K562 (cell line): ENCODE measurements at regions not wholly inside any gene's neighbourhood (a gene's known extent, or its start where the extent isn't known, plus 50 kb on each side); places are given as distances from the start of the nearest gene placed in this dataset.

Source experiments
- CHCHD3 ChIP-seq: fragments of 250-450 bp; sonication (Bioruptor Pico); IDR thresholded peaks from 2 replicates; pipeline ENCODE4 v2.1.2; 2022; ENCODE audit warnings: mild to moderate bottlenecking
- EP300 ChIP-seq: IDR thresholded peaks from 2 replicates; pipeline ENCODE4 v1.6.1; 2012; ENCODE audit warnings: low read length, improper control_type of control experiment
- FOXJ2 ChIP-seq: fragments of 200-800 bp; sonication (Bioruptor generic); IDR thresholded peaks from 2 replicates; pipeline ENCODE4 v1.6.1; 2016; ENCODE audit warnings: missing genetic modification characterization, missing compliant biosample characterization
- HSF4 ChIP-seq: fragments of 250-450 bp; sonication (Bioruptor Pico); IDR thresholded peaks from 2 replicates; pipeline ENCODE4 v2.1.2; 2022; ENCODE audit warnings: mild to moderate bottlenecking, moderate library complexity, borderline replicate concordance
- KDM1A ChIP-seq, 2 experiments: fragments of 450-650 bp; IDR thresholded peaks; 2 replicates each; pipeline ENCODE4 v1.6.1; 2016; ENCODE audit warnings: mild to moderate bottlenecking in 2 of 2
- KLF1 ChIP-seq: fragments of 450-650 bp; IDR thresholded peaks from 2 replicates; pipeline ENCODE4 v1.6.1; 2016; ENCODE audit warnings: missing genetic modification characterization, missing compliant biosample characterization
- NCOA6 ChIP-seq: fragments of 450-650 bp; IDR thresholded peaks from 2 replicates; pipeline ENCODE4 v1.6.1; 2017; ENCODE audit warnings: mild to moderate bottlenecking
- SIN3A ChIP-seq, 2 experiments: fragments of 150-350 bp in 1 of 2; IDR thresholded peaks; 2 replicates each; pipeline ENCODE4 v1.6.1; 2011 to 2016; ENCODE audit warnings: borderline replicate concordance in 2 of 2, low read depth in 2 of 2, low read length in 2 of 2, mild to moderate bottlenecking in 2 of 2, moderate library complexity in 2 of 2; ENCODE audit not compliant: control insufficient read depth in 1 of 2
- VEZF1 ChIP-seq: fragments of 200-800 bp; sonication (Bioruptor generic); IDR thresholded peaks from 2 replicates; pipeline ENCODE4 v1.6.1; 2017; ENCODE audit warnings: missing genetic modification characterization, missing compliant biosample characterization
- ZNF408 ChIP-seq: fragments of 250-450 bp; sonication (Bioruptor Pico); IDR thresholded peaks from 2 replicates; pipeline ENCODE4 v1.4.0; 2020; ENCODE audit warnings: low read depth, mild to moderate bottlenecking, moderate library complexity
- ZNF76 ChIP-seq: fragments of 250-450 bp; sonication (Bioruptor Pico); IDR thresholded peaks from 2 replicates; pipeline ENCODE4 v1.4.0; 2020; ENCODE audit warnings: mild to moderate bottlenecking, moderate library complexity, borderline replicate concordance
- TF ChIP-seq, protein P1 (sequence below), 3 experiments: IDR thresholded peaks in 2 of 3; conservative IDR thresholded peaks in 1 of 3; 2 replicates each; pipeline ENCODE4 v1.5.1; 2011 to 2012; ENCODE audit warnings: low read length in 3 of 3, mild to moderate bottlenecking in 3 of 3, control low read depth in 2 of 3, improper control_type of control experiment in 1 of 3, inconsistent platforms in 1 of 3, low read depth in 1 of 3, mixed read lengths in 1 of 3, moderate library complexity in 1 of 3; ENCODE audit not compliant: insufficient read depth in 2 of 3

DNA sequence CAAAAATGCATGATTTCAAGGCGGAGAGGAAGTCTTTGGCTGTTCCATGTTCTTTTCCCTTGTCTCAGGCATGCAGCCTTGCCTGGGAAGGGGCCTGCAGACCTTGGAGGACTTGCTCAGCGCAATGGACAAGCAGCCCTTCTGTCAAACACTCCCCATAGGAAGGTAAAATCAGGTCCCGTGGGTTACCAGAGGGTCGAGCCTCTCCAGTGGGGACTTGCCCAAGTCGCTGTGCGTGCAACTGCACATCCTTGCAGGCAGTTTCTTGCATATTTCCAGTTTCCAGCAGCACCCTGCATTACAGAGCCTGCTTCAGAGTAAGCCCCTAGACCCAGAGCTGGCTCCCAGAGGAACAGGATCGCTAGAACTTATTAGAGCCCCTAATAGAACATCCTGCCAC, 75.5 kb upstream of the KLF13 start:
- TF ChIP-seq VEZF1 (CRISPR knock-in tag) = no peak
- TF ChIP-seq HSF4 (CRISPR knock-in tag) = no peak
- no peak for TF ChIP-seq CHCHD3
- no peak for TF ChIP-seq NCOA6
- TF ChIP-seq ZNF408 (CRISPR knock-in tag) = no peak
- no peak for TF ChIP-seq ZNF76 (CRISPR knock-in tag)
- no peak for TF ChIP-seq KLF1
- TF ChIP-seq KDM1A (IDR thresholded peaks at IDR 0.05) = no peak
- TF ChIP-seq, protein P1, sequence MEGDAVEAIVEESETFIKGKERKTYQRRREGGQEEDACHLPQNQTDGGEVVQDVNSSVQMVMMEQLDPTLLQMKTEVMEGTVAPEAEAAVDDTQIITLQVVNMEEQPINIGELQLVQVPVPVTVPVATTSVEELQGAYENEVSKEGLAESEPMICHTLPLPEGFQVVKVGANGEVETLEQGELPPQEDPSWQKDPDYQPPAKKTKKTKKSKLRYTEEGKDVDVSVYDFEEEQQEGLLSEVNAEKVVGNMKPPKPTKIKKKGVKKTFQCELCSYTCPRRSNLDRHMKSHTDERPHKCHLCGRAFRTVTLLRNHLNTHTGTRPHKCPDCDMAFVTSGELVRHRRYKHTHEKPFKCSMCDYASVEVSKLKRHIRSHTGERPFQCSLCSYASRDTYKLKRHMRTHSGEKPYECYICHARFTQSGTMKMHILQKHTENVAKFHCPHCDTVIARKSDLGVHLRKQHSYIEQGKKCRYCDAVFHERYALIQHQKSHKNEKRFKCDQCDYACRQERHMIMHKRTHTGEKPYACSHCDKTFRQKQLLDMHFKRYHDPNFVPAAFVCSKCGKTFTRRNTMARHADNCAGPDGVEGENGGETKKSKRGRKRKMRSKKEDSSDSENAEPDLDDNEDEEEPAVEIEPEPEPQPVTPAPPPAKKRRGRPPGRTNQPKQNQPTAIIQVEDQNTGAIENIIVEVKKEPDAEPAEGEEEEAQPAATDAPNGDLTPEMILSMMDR (IDR thresholded peaks at IDR 0.05 in 2 of 3, conservative IDR thresholded peaks at IDR 0.05 in 1 of 3; ENCODE audit: insufficient read depth in 2 of 3, low read depth in 1 of 3, low read length in 3 of 3) = no peak
- no peak for TF ChIP-seq SIN3A (IDR thresholded peaks at IDR 0.05; ENCODE audit: borderline replicate concordance in 2 of 2, control insufficient read depth in 1 of 2, low read depth in 2 of 2, low read length in 2 of 2)
- TF ChIP-seq FOXJ2 (tag) = no peak
- no peak for TF ChIP-seq EP300
